ENCODE measurements at regions not wholly inside any gene's neighbourhood (a gene's known extent, or its start where the extent isn't known, plus 50 kb on each side); places are given as distances from the start of the nearest gene placed in this dataset.

GRCh38 chr11:70820712-70821111, 422.4 kb downstream of the CTTN start:
- Histone ChIP-seq H3K9me3 (ENCODE audit: control insufficient read depth in 2 of 2, low read length in 2 of 2) (no peaks in the 10 kb centered on the region), H3K27me3 (ENCODE audit: control insufficient read depth in 1 of 2, insufficient read depth in 2 of 2, low read length in 2 of 2) (no peaks in the 10 kb centered on the region), H3K4me1 (ENCODE audit: control insufficient read depth, insufficient read depth, low read length) (peaks cover 16% of the 10 kb centered on the region), H3K9ac (ENCODE audit: low read length in 2 of 2) (no peak overlapping the region), H3K4me3 (ENCODE audit: low read length in 2 of 2) (no peak overlapping the region), H3K36me3 (ENCODE audit: control insufficient read depth in 2 of 2, insufficient read depth in 2 of 2, low read length in 2 of 2) (peaks cover 0 to 3% of the 10 kb centered on the region in 2 donors), H3K27ac (ENCODE audit: low read length) (no peak overlapping the region)

- Histone ChIP-seq H3K27ac (ENCODE audit: low read length) (no peak overlapping the region), H3K9me3 (ENCODE audit: control insufficient read depth in 2 of 2, low read length in 2 of 2) (no peaks in the 10 kb centered on the region), H3K36me3 (ENCODE audit: control insufficient read depth in 2 of 2, insufficient read depth in 2 of 2, low read length in 2 of 2) (no peaks in the 10 kb centered on the region), H3K27me3 (ENCODE audit: control insufficient read depth in 1 of 2, insufficient read depth in 2 of 2, low read length in 2 of 2) (peaks cover 0 to 2% of the 10 kb centered on the region in 2 donors), H3K4me1 (ENCODE audit: control insufficient read depth, insufficient read depth, low read length) (peaks cover 35% of the 10 kb centered on the region), H3K4me3 (ENCODE audit: low read length in 2 of 2) (no peak overlapping the region), H3K9ac (ENCODE audit: low read length in 2 of 2) (no peak overlapping the region)
Measured at GRCh38 chr11:70823771-70824170, 425.4 kb downstream of the CTTN start.

- peak overlapping the region; percentile 25 to 82 for H3K4me3 ChIP-seq (ENCODE audit: low read length in 2 of 2)
- H3K9ac ChIP-seq (ENCODE audit: low read length in 2 of 2) = no peak overlapping the region
- H3K27me3 ChIP-seq (ENCODE audit: control insufficient read depth in 1 of 2, insufficient read depth in 2 of 2, low read length in 2 of 2) = peaks cover 0 to 2% of the 10 kb centered on the region in 2 donors
- H3K27ac ChIP-seq (ENCODE audit: low read length) = peak overlapping the region; percentile 31
- no peaks in the 10 kb centered on the region for H3K9me3 ChIP-seq (ENCODE audit: control insufficient read depth in 2 of 2, low read length in 2 of 2)
- H3K4me1 ChIP-seq (ENCODE audit: control insufficient read depth, insufficient read depth, low read length) = peaks cover 35% of the 10 kb centered on the region
- H3K36me3 ChIP-seq (ENCODE audit: control insufficient read depth in 2 of 2, insufficient read depth in 2 of 2, low read length in 2 of 2) = no peaks in the 10 kb centered on the region
Measured at GRCh38 chr11:70824605-70825245, 426.4 kb downstream of the CTTN start.

- H3K27me3 ChIP-seq (ENCODE audit: control insufficient read depth in 1 of 2, insufficient read depth in 2 of 2, low read length in 2 of 2) = peaks cover 0 to 2% of the 10 kb centered on the region in 2 donors
Measured at GRCh38 chr11:70825893-70826540, 426.4 kb downstream of the SHANK2 start.

GRCh38 chr11:70826541-70827335, 425.6 kb downstream of the SHANK2 start:
- H3K4me3 ChIP-seq (ENCODE audit: low read length in 2 of 2) = peak overlapping the region; percentile 80 to 82
- H3K27ac ChIP-seq (ENCODE audit: low read length) = peak overlapping the region; percentile 88
- no peaks in the 10 kb centered on the region for H3K36me3 ChIP-seq (ENCODE audit: control insufficient read depth in 2 of 2, insufficient read depth in 2 of 2, low read length in 2 of 2)
- no peaks in the 10 kb centered on the region for H3K9me3 ChIP-seq (ENCODE audit: control insufficient read depth in 2 of 2, low read length in 2 of 2)
- peaks cover 35% of the 10 kb centered on the region for H3K4me1 ChIP-seq (ENCODE audit: control insufficient read depth, insufficient read depth, low read length)
- H3K9ac ChIP-seq (ENCODE audit: low read length in 2 of 2) = peak overlapping the region; percentile 66 to 73
- H3K27me3 ChIP-seq (ENCODE audit: control insufficient read depth in 1 of 2, insufficient read depth in 2 of 2, low read length in 2 of 2) = peaks cover 0 to 2% of the 10 kb centered on the region in 2 donors

More at GRCh38 chr11:70825893-70826540, 426.4 kb downstream of the SHANK2 start:
- Histone ChIP-seq H3K9me3 (ENCODE audit: control insufficient read depth in 2 of 2, low read length in 2 of 2) (no peaks in the 10 kb centered on the region), H3K27ac (ENCODE audit: low read length) (peak overlapping the region; percentile 88), H3K4me1 (ENCODE audit: control insufficient read depth, insufficient read depth, low read length) (peaks cover 35% of the 10 kb centered on the region), H3K36me3 (ENCODE audit: control insufficient read depth in 2 of 2, insufficient read depth in 2 of 2, low read length in 2 of 2) (no peaks in the 10 kb centered on the region), H3K4me3 (ENCODE audit: low read length in 2 of 2) (peak overlapping the region; percentile 80 to 82), H3K9ac (ENCODE audit: low read length in 2 of 2) (peak overlapping the region; percentile 66 to 73)

- Histone ChIP-seq H3K27me3 (ENCODE audit: control insufficient read depth in 1 of 2, insufficient read depth in 2 of 2, low read length in 2 of 2) (peaks cover 0 to 3% of the 10 kb centered on the region in 2 donors), H3K4me3 (ENCODE audit: low read length in 2 of 2) (peak overlapping the region in 1 of 2 donors; percentile 61), H3K9me3 (ENCODE audit: control insufficient read depth in 2 of 2, low read length in 2 of 2) (no peaks in the 10 kb centered on the region), H3K27ac (ENCODE audit: low read length) (peak overlapping the region; percentile 24), H3K36me3 (ENCODE audit: control insufficient read depth in 2 of 2, insufficient read depth in 2 of 2, low read length in 2 of 2) (no peaks in the 10 kb centered on the region), H3K9ac (ENCODE audit: low read length in 2 of 2) (no peak overlapping the region), H3K4me1 (ENCODE audit: control insufficient read depth, insufficient read depth, low read length) (peaks cover 35% of the 10 kb centered on the region)
Measured at GRCh38 chr11:70828593-70829082, 423.7 kb downstream of the SHANK2 start.

- Histone ChIP-seq H3K27ac (ENCODE audit: low read length) (peak overlapping the region; percentile 24), H3K4me3 (ENCODE audit: low read length in 2 of 2) (peak overlapping the region in 1 of 2 donors; percentile 61), H3K9me3 (ENCODE audit: control insufficient read depth in 2 of 2, low read length in 2 of 2) (no peaks in the 10 kb centered on the region), H3K27me3 (ENCODE audit: control insufficient read depth in 1 of 2, insufficient read depth in 2 of 2, low read length in 2 of 2) (peaks cover 0 to 3% of the 10 kb centered on the region in 2 donors), H3K9ac (ENCODE audit: low read length in 2 of 2) (no peak overlapping the region), H3K4me1 (ENCODE audit: control insufficient read depth, insufficient read depth, low read length) (peaks cover 35% of the 10 kb centered on the region), H3K36me3 (ENCODE audit: control insufficient read depth in 2 of 2, insufficient read depth in 2 of 2, low read length in 2 of 2) (no peaks in the 10 kb centered on the region)
Measured at GRCh38 chr11:70829134-70829885, 423.1 kb downstream of the SHANK2 start.

- H3K4me1 ChIP-seq (ENCODE audit: control insufficient read depth, insufficient read depth, low read length) = peaks cover 32% of the 10 kb centered on the region
- peaks cover 0 to 3% of the 10 kb centered on the region in 2 donors for H3K27me3 ChIP-seq (ENCODE audit: control insufficient read depth in 1 of 2, insufficient read depth in 2 of 2, low read length in 2 of 2)
- H3K36me3 ChIP-seq (ENCODE audit: control insufficient read depth in 2 of 2, insufficient read depth in 2 of 2, low read length in 2 of 2) = no peaks in the 10 kb centered on the region
Measured at GRCh38 chr11:70829886-70830272, 422.5 kb downstream of the SHANK2 start.

GRCh38 chr11:70833011-70833410, 419.4 kb downstream of the SHANK2 start:
- Histone ChIP-seq H3K9ac (ENCODE audit: low read length in 2 of 2) (no peak overlapping the region), H3K27ac (ENCODE audit: low read length) (no peak overlapping the region), H3K36me3 (ENCODE audit: control insufficient read depth in 2 of 2, insufficient read depth in 2 of 2, low read length in 2 of 2) (no peaks in the 10 kb centered on the region), H3K27me3 (ENCODE audit: control insufficient read depth in 1 of 2, insufficient read depth in 2 of 2, low read length in 2 of 2) (peaks cover 0 to 2% of the 10 kb centered on the region in 2 donors), H3K9me3 (ENCODE audit: control insufficient read depth in 2 of 2, low read length in 2 of 2) (no peaks in the 10 kb centered on the region), H3K4me1 (ENCODE audit: control insufficient read depth, insufficient read depth, low read length) (peaks cover 12% of the 10 kb centered on the region), H3K4me3 (ENCODE audit: low read length in 2 of 2) (no peak overlapping the region)

More at GRCh38 chr11:70829886-70830272, 422.5 kb downstream of the SHANK2 start:
- no peaks in the 10 kb centered on the region for H3K9me3 ChIP-seq (ENCODE audit: control insufficient read depth in 2 of 2, low read length in 2 of 2)
- no peak overlapping the region for H3K4me3 ChIP-seq (ENCODE audit: low read length in 2 of 2)
- no peak overlapping the region for H3K27ac ChIP-seq (ENCODE audit: low read length)
- H3K9ac ChIP-seq (ENCODE audit: low read length in 2 of 2) = no peak overlapping the region

- Histone ChIP-seq H3K27ac (ENCODE audit: low read length) (no peak overlapping the region), H3K36me3 (ENCODE audit: control insufficient read depth in 2 of 2, insufficient read depth in 2 of 2, low read length in 2 of 2) (no peaks in the 10 kb centered on the region), H3K27me3 (ENCODE audit: control insufficient read depth in 1 of 2, insufficient read depth in 2 of 2, low read length in 2 of 2) (peaks cover 0 to 2% of the 10 kb centered on the region in 2 donors), H3K4me1 (ENCODE audit: control insufficient read depth, insufficient read depth, low read length) (peaks cover 7% of the 10 kb centered on the region), H3K9ac (ENCODE audit: low read length in 2 of 2) (no peak overlapping the region), H3K9me3 (ENCODE audit: control insufficient read depth in 2 of 2, low read length in 2 of 2) (peaks cover 0 to 3% of the 10 kb centered on the region in 2 donors), H3K4me3 (ENCODE audit: low read length in 2 of 2) (no peak overlapping the region)
Measured at GRCh38 chr11:70833554-70833953, 418.8 kb downstream of the SHANK2 start.
